ENCODE measurements at regions not wholly inside any gene's neighbourhood (a gene's known extent, or its start where the extent isn't known, plus 50 kb on each side); places are given as distances from the start of the nearest gene placed in this dataset.

DNA sequence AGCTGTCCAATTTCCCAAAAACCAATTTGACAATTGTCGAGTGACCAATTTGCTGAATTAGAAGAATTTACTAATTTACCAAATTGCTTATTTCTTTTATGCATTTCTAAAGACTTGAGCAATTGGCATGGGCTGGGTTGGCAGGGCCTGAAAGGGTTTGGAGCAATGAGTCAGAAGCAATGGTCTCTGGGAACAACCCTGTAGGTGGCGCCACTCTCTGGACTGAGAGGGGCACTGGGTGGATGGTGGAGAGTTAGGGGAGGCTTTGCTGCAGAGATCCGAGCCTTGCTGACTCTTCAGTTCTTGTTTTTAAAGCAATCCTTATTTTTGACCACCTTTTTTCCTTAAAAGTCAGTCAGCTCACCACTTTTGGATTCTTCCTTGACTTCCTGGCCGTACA is 71.5 kb upstream of the RPS23 start:
- DNase-seq, result no peak

DNA sequence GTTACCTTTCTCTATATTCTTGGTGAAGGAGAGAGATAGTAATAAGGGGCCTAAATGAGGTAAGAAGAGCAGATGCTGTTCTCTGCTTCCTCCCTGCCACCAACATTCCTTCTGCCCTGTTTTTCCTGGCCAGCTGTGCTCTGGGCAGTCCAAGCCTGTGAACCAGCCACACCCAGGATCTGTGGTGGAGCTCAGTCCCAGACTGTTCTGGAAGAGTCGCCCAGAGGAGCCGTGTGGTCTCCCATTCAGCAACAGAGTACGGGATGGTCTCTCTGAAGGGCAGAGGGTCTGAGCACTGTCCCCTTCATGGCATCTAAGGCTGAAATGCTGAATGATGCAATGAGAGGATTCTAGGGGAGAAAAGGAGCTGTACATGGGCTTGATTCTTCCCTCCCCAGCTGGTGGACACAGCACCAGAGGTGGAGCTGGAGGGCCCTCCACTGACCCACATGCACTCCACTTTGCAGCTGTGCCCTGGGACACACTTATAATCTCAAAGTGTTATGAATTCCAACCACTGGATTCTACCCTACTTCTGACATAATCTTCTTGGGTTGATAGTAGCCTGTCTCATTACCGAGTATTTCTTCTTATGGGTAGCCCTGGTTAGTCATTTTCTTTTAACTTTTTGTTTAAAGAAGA is 70.8 kb upstream of the RPS23 start:
- DNase-seq, result no peak

DNA sequence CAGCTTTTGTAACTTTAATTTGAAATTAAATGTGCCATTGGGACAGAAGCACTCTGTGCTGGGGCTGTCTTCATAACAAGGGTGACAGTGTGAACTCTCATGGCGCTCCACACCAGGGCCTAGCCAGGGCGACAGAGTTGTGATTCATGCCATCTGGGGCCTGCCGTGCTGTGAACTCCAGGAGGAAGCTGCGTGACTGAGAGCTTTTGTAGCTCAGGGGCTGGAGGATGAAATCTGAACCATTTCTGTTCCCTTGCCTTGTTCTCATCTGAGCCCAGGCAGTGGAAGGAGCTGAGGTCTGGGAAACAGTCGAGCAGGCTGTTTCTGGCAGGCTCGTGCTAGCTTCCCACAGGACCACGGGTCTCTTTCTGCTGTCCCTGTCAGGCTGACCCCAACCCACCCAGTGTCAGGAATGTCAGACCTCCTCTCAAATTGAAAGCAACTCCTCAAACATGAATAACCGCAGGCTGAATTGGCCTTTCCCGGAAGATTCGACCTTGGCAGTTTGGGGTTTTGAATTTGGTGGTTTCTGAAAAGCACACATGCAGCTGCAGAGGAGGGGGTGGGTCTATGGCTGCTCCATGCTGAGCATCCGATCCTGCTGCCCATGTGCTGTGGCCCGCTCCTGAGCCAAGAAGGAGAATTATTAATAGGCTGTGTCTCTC is 69.2 kb upstream of the RPS23 start:
- DNase-seq, result no peak

DNA sequence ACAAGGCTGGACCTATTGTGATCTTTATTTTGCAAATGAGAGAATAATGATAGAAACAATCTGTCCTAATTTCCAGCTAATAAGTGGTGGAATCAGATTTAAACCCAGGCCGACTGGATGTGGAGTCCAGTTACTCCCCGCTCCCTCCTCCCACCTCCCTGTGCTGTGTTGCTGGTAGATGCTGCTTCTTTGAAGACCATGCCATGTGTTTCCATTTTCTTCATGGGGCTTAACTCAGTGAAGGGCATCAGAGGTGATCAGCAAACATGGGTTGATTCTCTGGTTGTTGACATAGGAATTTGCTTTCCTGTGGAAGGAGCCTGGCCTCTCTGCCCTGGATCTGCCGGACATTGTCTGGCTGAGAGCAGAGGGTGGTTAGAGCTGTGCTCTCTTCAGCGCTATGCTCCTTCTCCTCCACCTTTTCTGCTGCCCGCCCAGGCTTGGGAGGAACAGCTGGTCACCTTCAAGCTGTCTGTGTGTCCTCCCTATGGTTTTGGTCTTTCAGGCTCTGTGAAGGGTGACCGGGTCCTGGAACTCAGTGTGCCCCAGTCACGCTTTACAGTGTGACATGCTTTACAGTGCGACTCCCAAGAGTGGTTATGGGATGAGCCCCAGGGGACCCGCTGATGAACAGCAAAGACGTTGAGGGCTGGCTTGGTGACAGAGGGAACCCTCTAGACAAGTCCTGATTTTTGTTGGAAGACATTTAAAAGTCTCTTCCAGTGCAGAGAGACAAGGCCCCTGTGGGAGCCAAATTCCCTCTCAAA is 68.4 kb upstream of the RPS23 start:
- no peak for DNase-seq

DNA sequence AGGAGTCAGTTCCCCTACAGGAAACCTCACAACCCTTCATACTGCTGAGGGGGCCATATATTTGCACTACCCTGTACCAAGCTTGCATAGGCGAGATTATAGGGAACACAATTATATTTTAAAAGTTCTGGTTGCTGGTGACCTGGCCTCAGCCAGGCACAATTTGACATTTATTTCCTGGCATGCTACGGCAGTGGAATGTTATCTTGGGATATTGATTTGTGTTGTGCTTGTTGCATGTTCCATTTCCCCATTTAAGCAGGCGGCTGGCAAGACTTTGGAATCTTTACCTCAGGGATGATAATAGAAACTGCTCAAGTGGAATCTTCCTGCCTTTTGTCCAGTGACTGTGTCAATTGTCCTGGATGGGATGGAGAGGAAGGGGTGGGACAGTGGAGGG is 67.0 kb upstream of the RPS23 start:
- DNase-seq, result no peak

DNA sequence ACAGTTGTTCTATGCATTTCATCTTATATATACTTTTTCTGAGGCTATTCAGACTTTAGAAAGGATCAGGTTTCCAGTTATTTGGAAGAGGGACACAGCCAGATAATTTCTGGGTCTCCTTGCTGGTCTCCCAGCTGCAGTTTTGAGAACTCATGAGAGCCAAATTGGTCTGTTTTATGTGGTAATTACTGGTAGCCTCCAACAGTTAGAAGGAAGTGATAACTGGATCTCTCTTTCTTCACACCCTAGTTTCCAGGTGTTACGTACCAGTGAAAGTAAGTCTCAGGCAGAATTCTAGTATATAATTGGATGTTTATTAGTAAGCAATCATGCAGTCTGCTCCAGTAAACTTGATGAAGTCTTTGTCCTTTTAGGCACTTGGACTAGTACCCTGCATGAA is 63.2 kb upstream of the RPS23 start:
- DNase-seq, result no peak

DNA sequence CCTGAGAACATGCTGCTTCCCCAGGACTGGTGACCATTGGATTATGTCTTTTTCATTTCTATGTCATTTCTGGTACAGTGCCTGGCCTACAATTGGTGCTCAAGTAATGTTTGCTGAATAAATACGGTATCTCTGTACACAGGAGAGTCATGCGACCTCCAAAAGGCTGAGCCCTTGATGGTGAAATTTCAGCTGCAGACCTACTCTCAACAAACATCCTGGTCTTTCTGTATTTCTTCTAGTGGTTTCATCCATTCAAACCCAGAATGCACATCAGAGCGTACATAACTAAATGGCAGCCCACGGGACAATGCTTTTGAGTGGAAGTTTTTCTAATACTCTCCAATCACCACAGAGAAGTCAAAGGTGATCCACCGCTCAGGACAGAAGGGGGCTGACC is 62.6 kb upstream of the RPS23 start:
- DNase-seq, result no peak

DNA sequence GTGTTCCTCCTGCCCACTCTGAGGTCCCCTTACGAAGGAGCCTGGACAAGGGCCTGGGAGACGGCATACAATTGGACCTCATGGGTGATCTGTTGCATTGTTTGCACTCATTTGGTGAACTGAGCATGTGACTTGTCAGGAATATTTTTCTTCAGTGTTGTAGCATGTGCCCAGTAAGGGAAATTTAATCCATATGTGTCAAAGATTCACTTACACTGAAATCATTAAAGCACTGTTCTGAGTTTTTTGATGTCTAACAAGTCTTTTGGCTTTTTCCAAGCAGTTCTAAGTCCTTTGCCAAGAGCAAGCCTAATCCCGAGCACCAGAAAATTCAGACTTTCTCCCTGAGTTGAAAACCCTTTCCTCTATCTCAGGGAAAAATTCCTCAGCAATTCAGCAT is 61.6 kb upstream of the RPS23 start:
- no peak for DNase-seq

DNA sequence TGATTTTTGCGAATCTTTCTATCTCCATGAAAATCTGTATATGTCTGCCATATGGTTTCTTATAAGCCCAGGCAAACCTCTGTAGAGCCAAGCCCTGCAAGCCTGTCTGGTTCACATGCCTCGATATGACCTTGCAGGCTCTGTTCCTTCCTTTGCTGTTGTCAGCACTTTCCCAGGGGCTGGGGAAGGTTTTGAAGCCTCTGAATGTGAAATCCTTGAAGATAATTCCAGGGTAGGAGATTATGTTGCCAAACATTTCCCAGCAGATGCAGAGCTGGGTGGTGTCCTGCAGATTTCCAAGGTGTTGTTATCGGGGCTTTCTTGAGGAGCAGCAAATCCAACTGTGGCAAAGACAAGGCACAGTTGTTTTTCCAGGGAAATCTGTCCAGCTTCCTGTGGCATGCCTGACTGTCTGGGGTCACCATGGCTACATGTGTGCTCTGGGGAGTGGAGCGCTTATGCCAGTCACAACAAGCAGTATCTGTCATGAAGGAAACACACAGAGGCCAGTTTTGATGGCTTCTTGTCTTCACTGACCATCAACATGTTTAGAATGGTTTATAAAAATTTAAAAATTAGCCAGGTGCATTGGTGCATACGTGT is 60.7 kb upstream of the RPS23 start:
- DNase-seq, result no peak

DNA sequence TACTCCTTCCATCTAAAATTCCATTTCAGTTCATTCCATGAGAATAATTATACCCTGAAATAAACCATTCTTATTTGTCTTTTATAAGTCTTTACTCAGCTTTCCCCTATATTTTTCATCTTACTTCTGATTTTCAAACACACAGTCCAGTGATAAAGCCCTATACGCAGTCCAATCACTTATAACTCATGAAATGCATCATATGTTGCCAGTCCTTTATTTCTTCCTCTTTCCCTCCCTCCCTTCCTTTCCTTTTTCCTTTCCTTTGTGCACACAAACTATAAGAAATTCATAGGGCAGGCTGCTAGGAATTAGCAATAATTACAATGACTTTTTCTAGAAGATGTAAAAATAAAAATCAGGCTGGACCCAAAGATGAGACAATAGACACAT is 58.8 kb upstream of the RPS23 start:
- no peak for DNase-seq

DNA sequence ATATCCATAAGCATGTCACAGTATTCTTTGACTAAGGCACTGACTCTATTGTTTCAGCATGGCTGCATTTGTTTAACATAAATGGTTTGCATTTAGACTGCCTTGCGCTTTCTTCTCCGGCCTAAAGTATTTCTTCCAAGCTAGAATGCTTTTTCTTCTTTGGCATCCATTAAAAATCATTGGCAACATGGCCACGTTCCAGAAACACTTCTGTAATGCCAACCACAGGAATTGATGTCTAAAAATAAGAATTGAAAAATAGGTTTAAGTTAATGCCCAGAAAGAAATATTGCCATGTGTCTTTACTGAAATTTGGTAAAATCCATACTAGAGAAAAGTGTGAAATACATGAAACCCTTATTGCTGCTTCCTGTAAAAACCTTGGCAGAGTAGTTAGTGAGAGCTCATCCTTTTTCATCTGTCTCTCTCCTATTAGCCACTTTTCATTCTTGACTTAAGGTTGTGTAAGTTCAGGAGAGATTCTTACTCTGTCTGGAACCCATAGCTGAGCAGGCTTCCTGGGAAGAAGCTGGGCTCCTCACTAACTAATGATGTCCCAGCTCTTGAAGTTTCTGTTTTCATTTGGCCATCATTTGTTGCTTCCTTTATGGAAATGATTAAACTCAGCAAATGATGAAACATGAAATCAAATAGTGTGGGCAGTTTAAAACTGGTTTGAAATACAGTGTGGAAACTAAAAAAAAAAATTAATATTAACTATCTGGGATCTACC is 58.2 kb upstream of the RPS23 start:
- no peak for DNase-seq

DNA sequence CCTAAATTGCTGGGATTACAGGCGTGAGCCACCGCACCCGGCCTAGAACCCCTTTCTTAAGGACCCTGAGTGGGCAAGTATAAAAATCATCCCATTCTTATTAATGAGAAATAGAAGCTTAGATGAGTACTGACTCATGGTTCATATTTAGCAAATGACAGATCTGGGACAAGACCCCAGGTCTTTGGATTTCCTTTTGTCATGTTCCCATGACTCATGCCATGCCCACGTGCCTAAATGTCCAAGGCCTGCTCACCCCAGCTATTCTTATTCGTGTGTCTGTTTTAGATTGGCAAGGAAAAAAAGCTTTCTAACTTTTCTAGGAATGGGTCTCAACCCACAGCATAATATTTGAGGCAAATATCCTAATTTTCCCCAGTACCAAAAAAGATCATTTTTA is 57.7 kb upstream of the RPS23 start:
- no peak for DNase-seq

DNA sequence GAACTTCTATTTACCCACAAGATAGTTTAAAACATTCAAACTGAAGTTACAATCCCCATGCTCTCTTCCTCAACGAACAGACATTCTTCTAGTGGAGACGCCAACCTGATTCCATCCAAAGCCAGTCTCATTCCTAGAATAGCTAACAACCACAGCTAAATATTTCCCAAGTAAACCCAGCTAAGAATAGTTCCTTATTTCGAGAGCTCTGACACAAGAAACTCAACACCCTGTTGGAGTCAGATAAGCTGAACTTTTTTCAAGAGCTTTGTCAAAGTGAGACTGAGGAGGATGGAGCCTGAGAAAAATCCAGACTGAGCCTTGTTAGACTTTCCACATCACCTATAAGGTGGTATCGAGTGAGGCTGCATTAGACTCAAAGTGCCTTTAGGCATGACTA is 56.7 kb upstream of the RPS23 start:
- DNase-seq, result no peak

DNA sequence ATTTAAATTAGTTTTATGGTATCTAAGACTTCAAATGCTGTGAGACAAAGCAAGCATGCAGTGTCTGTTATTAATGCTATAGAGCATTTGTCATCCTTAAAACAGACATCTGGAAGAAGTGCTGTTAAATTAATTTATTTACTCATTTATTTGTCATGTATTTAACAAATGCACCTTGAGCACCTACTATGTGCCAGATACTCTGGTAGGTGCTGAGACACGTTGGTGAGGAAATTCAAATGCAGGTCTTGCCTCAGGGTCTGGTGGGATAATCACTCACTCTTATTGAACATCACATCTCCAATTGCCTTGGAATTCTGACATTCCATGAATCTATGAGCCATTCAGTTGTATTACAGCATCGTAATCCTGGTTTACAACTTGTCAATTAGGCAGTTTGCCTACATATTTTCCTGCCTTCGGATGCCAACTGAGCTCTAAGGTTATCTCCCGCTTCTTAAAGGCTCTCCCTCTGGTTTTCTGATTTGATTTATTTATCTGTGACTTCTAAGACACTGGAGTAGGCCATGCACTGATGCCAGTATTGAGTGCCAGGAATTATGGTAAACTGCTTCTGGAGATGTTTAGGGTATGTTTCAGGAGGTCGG is 56.0 kb upstream of the RPS23 start:
- no peak for DNase-seq

DNA sequence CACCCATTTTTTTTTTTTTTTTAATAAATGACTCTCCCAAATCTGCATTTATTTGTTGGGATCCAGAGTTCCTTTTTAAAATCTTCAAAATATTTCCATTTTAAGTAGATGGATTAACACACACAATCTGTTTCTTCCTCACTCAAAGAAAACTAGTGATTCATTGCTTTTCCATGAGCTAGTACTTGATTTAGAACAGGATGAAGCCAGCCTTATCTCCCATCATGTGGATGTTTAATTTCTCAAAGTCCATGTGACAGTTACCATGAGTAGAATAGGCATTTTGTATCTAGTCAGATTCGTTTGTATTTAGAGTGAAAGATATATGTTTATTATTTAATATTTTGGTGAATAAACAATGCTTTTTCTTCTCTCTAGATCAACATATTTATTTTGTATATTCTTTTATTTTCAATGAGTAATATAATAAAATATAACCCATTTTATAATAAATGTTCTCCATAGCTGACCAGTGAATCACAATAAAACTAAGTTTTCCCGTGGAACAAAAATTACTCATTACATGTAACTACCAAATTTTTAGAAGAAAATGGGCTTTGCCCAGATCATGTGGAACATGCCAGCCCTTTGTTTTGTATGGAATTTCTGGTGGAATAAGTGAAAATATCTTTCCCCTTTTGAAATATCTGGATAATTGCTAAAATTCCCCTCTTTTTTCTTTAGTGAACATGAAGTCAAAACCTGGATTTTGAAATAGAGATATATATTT is 54.9 kb upstream of the RPS23 start:
- DNase-seq, result no peak

DNA sequence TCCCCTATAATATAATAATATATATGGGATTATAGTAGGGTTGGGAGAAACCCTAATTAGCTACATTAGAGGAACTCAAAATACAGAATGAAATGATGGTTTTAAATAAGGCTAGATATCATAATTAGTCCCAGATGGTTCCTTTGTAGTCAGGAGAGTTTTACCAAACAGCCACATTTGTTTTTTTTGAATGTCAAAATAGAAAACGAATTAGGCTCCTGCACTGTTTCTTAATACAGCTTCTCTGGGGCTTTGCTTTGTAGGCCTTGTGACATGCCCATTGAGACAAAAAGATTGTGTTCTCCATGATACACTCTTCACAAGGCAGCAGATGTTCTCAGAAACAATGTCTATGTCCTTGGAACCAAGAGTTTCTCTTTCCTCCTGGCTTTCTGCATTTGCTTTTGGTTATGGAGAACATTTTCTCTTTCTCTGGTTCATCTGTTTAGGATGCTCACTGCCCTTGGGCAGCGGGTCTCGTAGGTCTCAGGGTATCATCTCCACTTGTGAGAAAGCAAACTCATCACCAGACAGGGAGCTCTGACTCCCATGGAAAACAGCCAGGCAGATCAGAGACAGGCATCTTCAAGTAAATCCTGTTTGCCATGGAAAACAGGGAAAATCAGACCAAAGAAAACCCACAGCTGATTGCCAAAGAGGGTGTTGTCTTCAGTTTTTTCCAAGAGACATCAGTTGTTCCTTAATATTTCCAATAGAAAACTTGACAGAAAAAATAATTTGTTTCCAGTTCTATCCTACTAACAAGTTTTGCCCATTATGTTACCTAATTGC is 54.1 kb upstream of the RPS23 start:
- no peak for DNase-seq

DNA sequence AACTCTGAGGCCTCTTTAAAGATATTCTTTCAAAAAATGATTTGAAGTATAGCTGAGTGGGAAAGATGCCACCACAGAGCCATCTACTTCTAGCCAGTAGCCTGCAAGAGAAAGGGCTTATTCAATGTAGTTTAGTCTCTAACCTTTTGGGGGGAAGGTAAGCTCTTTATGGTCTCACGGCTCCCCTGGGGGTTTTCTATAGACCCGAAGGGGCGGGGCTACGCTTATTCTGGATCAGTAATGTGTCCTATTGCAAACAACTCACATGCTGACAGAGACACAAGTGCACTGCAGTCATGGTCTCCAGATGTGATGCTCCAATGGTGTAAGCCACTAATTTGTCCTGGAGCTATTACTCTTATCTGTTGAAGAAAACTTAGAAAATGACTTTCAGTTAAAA is 53.4 kb upstream of the RPS23 start:
- no peak for DNase-seq

DNA sequence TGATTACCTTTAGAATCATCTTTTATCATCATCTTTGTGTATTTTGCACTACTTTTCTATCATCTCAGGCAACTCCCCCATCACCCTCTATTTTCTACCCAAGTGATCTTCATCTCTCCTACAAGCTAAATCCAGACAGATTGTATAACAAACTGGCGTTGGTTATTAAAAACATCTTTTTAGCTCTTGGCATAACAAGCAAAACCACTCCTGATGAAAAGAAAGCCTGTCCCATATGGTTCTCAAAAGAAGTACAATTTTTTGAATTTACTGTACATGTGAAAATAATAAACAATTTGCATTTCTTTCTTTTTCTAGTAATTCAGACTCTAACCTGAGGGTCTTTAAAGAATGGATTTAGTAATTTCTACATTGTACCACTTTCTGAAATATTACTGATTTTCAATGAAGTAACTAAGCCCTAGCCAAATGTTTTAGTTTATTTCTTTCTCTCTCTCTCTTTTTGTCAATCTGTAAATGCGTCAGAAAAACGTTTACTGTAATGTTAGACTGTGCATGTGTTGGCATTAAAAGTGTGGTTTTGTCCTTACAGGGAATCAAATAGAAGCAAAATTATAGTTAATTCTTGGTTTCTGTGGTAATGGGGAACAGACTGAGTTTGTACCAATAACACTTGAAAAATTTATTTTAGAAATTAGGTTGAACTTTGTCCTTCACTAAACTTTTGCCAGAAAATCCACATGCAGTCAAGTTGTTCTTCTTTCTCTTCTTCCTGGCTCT is 52.5 kb upstream of the RPS23 start:
- DNase-seq, result peak; percentile 45

DNA sequence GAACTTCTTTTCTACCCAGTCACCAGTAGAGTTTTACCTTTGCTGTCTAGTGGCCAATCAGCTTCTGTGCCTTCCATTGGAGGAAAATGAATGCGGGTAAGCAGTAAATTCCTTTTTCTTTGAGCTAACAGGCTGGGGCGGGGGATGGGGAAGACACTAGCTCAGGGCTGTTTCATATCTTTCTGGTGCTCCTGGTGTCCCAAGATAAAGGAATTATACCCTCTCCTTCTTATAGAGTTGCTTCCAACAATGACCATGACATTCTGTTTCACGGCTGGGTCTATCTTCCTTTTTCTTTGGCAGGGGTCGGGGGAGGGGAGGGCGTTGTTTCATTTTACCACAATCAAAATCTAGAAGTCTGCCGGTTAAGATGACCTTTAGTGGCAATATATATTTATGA is 51.2 kb upstream of the RPS23 start:
- no peak for DNase-seq
